ENCODE measurements at regions not wholly inside any gene's neighbourhood (a gene's known extent, or its start where the extent isn't known, plus 50 kb on each side); places are given as distances from the start of the nearest gene placed in this dataset.

GRCh38 chr5:81817980-81818379, 67.1 kb upstream of the SSBP2 start:
- WGBS (ENCODE audit: extremely low coverage, insufficient coverage, insufficient read length): no CpG with 5 or more reads among the region's 5 CpGs
- no peak for DNase-seq

DNA sequence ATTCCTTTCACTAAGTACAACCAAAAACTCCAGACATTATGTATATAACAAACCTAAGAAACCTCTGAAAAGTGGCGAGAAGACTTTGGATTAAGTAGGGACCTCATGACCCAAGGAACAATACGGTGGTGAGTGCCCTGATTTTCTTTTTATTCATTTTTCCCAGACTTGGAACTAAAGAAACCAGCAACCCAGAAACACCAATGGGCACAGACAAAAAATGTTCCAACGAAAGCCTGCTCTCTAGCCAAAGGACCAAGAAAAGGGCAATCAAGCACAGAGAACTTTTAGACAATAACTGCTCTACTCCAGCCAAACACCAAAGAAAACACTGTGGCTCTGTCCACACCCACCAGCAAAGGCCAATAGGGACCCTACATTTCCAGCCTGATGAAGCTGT, 66.2 kb upstream of the SSBP2 start:
- Histone ChIP-seq H3K79me2 (ENCODE audit: control insufficient read depth, insufficient read depth, low read length, poor library complexity) (no peaks in the 10 kb centered on the region), H2AK5ac (ENCODE audit: low read length) (no peak overlapping the region), H2BK5ac (ENCODE audit: low read depth, low read length, poor library complexity) (no peak overlapping the region), H2BK120ac (ENCODE audit: insufficient read depth, low read length, poor library complexity) (no peak overlapping the region), H3K4me2 (ENCODE audit: low read length) (no peak overlapping the region), H3K4ac (ENCODE audit: low read depth, low read length) (no peak overlapping the region), H3K79me1 (ENCODE audit: low read length) (no peaks in the 10 kb centered on the region), H3K14ac (ENCODE audit: low read length) (no peak overlapping the region), H3K27ac (ENCODE audit: low read depth, low read length) (no peak overlapping the region), H4K12ac (ENCODE audit: low read depth, low read length) (no peak overlapping the region), H3K36me3 (ENCODE audit: control insufficient read depth in 1 of 2, insufficient read depth in 2 of 2, low read length in 2 of 2) (no peaks in the 10 kb centered on the region), H3K4me1 (ENCODE audit: control insufficient read depth in 1 of 2, insufficient read depth in 2 of 2, low read length in 2 of 2) (no peaks in the 10 kb centered on the region), H3K27me3 (ENCODE audit: insufficient read depth, low read length) (no peaks in the 10 kb centered on the region), H2AFZ (ENCODE audit: insufficient read depth, low read length, poor library complexity) (no peak overlapping the region), H3K4me3 (ENCODE audit: low read depth, low read length) (no peak overlapping the region), H3K9ac (ENCODE audit: low read length) (no peak overlapping the region), H4K8ac (ENCODE audit: low read depth, low read length) (no peak overlapping the region), H3K23ac (ENCODE audit: low read length) (no peak overlapping the region), H4K91ac (ENCODE audit: low read depth, low read length) (no peak overlapping the region), H2BK12ac (ENCODE audit: low read length) (no peak overlapping the region), H3K18ac (ENCODE audit: low read length) (no peak overlapping the region), H3K9me3 (ENCODE audit: insufficient read depth, low read depth, low read length) (no peaks in the 10 kb centered on the region)
- WGBS (ENCODE audit: extremely low coverage, insufficient coverage, insufficient read length): no CpG with 5 or more reads among the region's 3 CpGs
- no peak for DNase-seq

More at GRCh38 chr5:81817980-81818379, 67.1 kb upstream of the SSBP2 start:
- Histone ChIP-seq H3K79me1 (ENCODE audit: low read length) (no peaks in the 10 kb centered on the region), H2AFZ (ENCODE audit: insufficient read depth, low read length, poor library complexity) (no peak overlapping the region), H2BK12ac (ENCODE audit: low read length) (no peak overlapping the region), H3K79me2 (ENCODE audit: control insufficient read depth, insufficient read depth, low read length, poor library complexity) (no peaks in the 10 kb centered on the region), H3K18ac (ENCODE audit: low read length) (no peak overlapping the region), H3K4me2 (ENCODE audit: low read length) (no peak overlapping the region), H3K36me3 (ENCODE audit: control insufficient read depth in 1 of 2, insufficient read depth in 2 of 2, low read length in 2 of 2) (no peaks in the 10 kb centered on the region), H4K8ac (ENCODE audit: low read depth, low read length) (no peak overlapping the region), H2AK5ac (ENCODE audit: low read length) (no peak overlapping the region), H4K91ac (ENCODE audit: low read depth, low read length) (no peak overlapping the region), H2BK120ac (ENCODE audit: insufficient read depth, low read length, poor library complexity) (no peak overlapping the region), H3K9me3 (ENCODE audit: insufficient read depth, low read depth, low read length) (no peaks in the 10 kb centered on the region), H3K9ac (ENCODE audit: low read length) (no peak overlapping the region), H3K4me1 (ENCODE audit: control insufficient read depth in 1 of 2, insufficient read depth in 2 of 2, low read length in 2 of 2) (no peaks in the 10 kb centered on the region), H3K4ac (ENCODE audit: low read depth, low read length) (no peak overlapping the region), H3K27ac (ENCODE audit: low read depth, low read length) (no peak overlapping the region), H3K23ac (ENCODE audit: low read length) (no peak overlapping the region), H3K4me3 (ENCODE audit: low read depth, low read length) (no peak overlapping the region), H2BK5ac (ENCODE audit: low read depth, low read length, poor library complexity) (no peak overlapping the region), H3K27me3 (ENCODE audit: insufficient read depth, low read length) (no peaks in the 10 kb centered on the region), H4K12ac (ENCODE audit: low read depth, low read length) (no peak overlapping the region), H3K14ac (ENCODE audit: low read length) (no peak overlapping the region)

DNA sequence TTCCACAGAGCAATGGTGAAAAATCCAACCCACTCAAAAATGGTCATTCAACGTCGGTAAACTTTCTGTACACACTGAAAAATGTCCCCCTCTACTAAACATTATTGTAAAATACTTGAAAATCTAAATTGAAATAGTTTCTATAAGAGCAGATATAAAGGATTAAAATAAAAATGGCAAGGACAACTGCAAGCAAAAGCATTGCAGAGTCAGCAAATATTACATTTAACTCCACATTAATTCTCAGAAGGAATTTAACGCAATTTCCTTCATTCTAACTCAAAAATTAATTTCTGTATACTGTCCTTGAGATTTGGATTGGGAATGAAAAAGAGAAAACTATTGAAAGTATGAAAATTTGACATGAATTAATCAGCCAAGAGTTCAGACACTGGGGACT, 64.4 kb upstream of the SSBP2 start:
- Histone ChIP-seq H2AFZ (ENCODE audit: insufficient read depth, low read length, poor library complexity) (no peak overlapping the region), H3K79me1 (ENCODE audit: low read length) (no peaks in the 10 kb centered on the region), H4K12ac (ENCODE audit: low read depth, low read length) (no peak overlapping the region), H3K27me3 (ENCODE audit: insufficient read depth, low read length) (no peaks in the 10 kb centered on the region), H3K4ac (ENCODE audit: low read depth, low read length) (no peak overlapping the region), H3K4me1 (ENCODE audit: control insufficient read depth in 1 of 2, insufficient read depth in 2 of 2, low read length in 2 of 2) (no peaks in the 10 kb centered on the region), H3K14ac (ENCODE audit: low read length) (no peak overlapping the region), H3K36me3 (ENCODE audit: control insufficient read depth in 1 of 2, insufficient read depth in 2 of 2, low read length in 2 of 2) (no peaks in the 10 kb centered on the region), H3K79me2 (ENCODE audit: control insufficient read depth, insufficient read depth, low read length, poor library complexity) (no peaks in the 10 kb centered on the region), H3K4me2 (ENCODE audit: low read length) (no peak overlapping the region), H2AK5ac (ENCODE audit: low read length) (no peak overlapping the region), H3K23ac (ENCODE audit: low read length) (no peak overlapping the region), H3K27ac (ENCODE audit: low read depth, low read length) (no peak overlapping the region), H4K91ac (ENCODE audit: low read depth, low read length) (no peak overlapping the region), H3K18ac (ENCODE audit: low read length) (no peak overlapping the region), H3K4me3 (ENCODE audit: low read depth, low read length) (no peak overlapping the region), H2BK12ac (ENCODE audit: low read length) (no peak overlapping the region), H2BK120ac (ENCODE audit: insufficient read depth, low read length, poor library complexity) (no peak overlapping the region), H3K9me3 (ENCODE audit: insufficient read depth, low read depth, low read length) (no peaks in the 10 kb centered on the region), H2BK5ac (ENCODE audit: low read depth, low read length, poor library complexity) (no peak overlapping the region), H3K9ac (ENCODE audit: low read length) (no peak overlapping the region), H4K8ac (ENCODE audit: low read depth, low read length) (no peak overlapping the region)
- DNase-seq: no peak
- WGBS (ENCODE audit: extremely low coverage, insufficient coverage, insufficient read length): no CpG with 5 or more reads among the region's 3 CpGs

DNA sequence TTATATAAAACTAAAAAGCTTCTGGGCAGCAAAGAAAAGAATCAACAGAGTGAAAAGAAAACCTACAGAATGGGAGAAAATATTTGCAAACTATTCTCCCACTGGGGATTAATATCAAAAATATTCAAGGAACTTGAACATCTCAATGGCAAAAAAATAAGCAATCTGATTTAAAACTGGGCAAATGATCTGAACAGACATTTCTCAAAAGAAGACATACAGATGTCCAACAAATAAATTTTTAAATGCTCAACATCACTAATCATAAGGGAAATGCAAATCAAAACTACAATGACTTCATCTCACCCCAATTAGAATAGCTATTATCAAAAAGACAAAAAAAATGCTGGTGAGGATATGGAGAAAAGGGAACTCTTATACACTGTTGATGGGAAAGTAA, 57.2 kb upstream of the SSBP2 start:
- Histone ChIP-seq H3K9me3 (ENCODE audit: insufficient read depth, low read depth, low read length) (no peaks in the 10 kb centered on the region), H3K4me3 (ENCODE audit: low read depth, low read length) (no peak overlapping the region), H2AK5ac (ENCODE audit: low read length) (no peak overlapping the region), H4K91ac (ENCODE audit: low read depth, low read length) (no peak overlapping the region), H3K9ac (ENCODE audit: low read length) (no peak overlapping the region), H3K79me2 (ENCODE audit: control insufficient read depth, insufficient read depth, low read length, poor library complexity) (no peaks in the 10 kb centered on the region), H2BK12ac (ENCODE audit: low read length) (no peak overlapping the region), H2BK5ac (ENCODE audit: low read depth, low read length, poor library complexity) (no peak overlapping the region), H3K79me1 (ENCODE audit: low read length) (no peaks in the 10 kb centered on the region), H3K4me2 (ENCODE audit: low read length) (no peak overlapping the region), H3K27ac (ENCODE audit: low read depth, low read length) (no peak overlapping the region), H3K4me1 (ENCODE audit: control insufficient read depth in 1 of 2, insufficient read depth in 2 of 2, low read length in 2 of 2) (no peaks in the 10 kb centered on the region), H4K8ac (ENCODE audit: low read depth, low read length) (no peak overlapping the region), H3K27me3 (ENCODE audit: insufficient read depth, low read length) (no peaks in the 10 kb centered on the region), H3K36me3 (ENCODE audit: control insufficient read depth in 1 of 2, insufficient read depth in 2 of 2, low read length in 2 of 2) (no peaks in the 10 kb centered on the region), H3K4ac (ENCODE audit: low read depth, low read length) (no peak overlapping the region), H3K18ac (ENCODE audit: low read length) (no peak overlapping the region), H3K14ac (ENCODE audit: low read length) (no peak overlapping the region), H4K12ac (ENCODE audit: low read depth, low read length) (no peak overlapping the region), H3K23ac (ENCODE audit: low read length) (no peak overlapping the region), H2AFZ (ENCODE audit: insufficient read depth, low read length, poor library complexity) (no peak overlapping the region), H2BK120ac (ENCODE audit: insufficient read depth, low read length, poor library complexity) (no peak overlapping the region)
- no peak for DNase-seq

- Histone ChIP-seq H2BK12ac (ENCODE audit: low read length) (no peak overlapping the region), H3K27me3 (ENCODE audit: insufficient read depth, low read length) (no peaks in the 10 kb centered on the region), H3K4me3 (ENCODE audit: low read depth, low read length) (no peak overlapping the region), H3K9me3 (ENCODE audit: insufficient read depth, low read depth, low read length) (no peaks in the 10 kb centered on the region), H3K79me1 (ENCODE audit: low read length) (peaks cover 13% of the 10 kb centered on the region), H3K4me2 (ENCODE audit: low read length) (no peak overlapping the region), H3K36me3 (ENCODE audit: control insufficient read depth in 1 of 2, insufficient read depth in 2 of 2, low read length in 2 of 2) (no peaks in the 10 kb centered on the region), H2BK5ac (ENCODE audit: low read depth, low read length, poor library complexity) (no peak overlapping the region), H2AK5ac (ENCODE audit: low read length) (no peak overlapping the region), H3K23ac (ENCODE audit: low read length) (no peak overlapping the region), H3K4ac (ENCODE audit: low read depth, low read length) (no peak overlapping the region), H4K91ac (ENCODE audit: low read depth, low read length) (no peak overlapping the region), H3K4me1 (ENCODE audit: control insufficient read depth in 1 of 2, insufficient read depth in 2 of 2, low read length in 2 of 2) (peaks cover 2 to 7% of the 10 kb centered on the region in 2 experiments), H3K27ac (ENCODE audit: low read depth, low read length) (no peak overlapping the region), H3K14ac (ENCODE audit: low read length) (no peak overlapping the region), H2AFZ (ENCODE audit: insufficient read depth, low read length, poor library complexity) (no peak overlapping the region), H3K9ac (ENCODE audit: low read length) (no peak overlapping the region), H3K18ac (ENCODE audit: low read length) (no peak overlapping the region), H3K79me2 (ENCODE audit: control insufficient read depth, insufficient read depth, low read length, poor library complexity) (no peaks in the 10 kb centered on the region), H2BK120ac (ENCODE audit: insufficient read depth, low read length, poor library complexity) (no peak overlapping the region), H4K8ac (ENCODE audit: low read depth, low read length) (no peak overlapping the region), H4K12ac (ENCODE audit: low read depth, low read length) (no peak overlapping the region)
- no peak for DNase-seq
Measured at GRCh38 chr5:81805086-81805485, 54.2 kb upstream of the SSBP2 start.

All from trophoblast cell (in vitro differentiated cells and primary cell).